Mesenchymal stem cell (in vitro differentiated cells and primary cell): ENCODE measurements at regions not wholly inside any gene's neighbourhood (a gene's known extent, or its start where the extent isn't known, plus 50 kb on each side); places are given as distances from the start of the nearest gene placed in this dataset.
"Not testable (repeated sequence)": the region's sequence is repeated elsewhere in the genome, so short reads cannot be mapped to it uniquely, and the experiment has no call there.

Source experiments
- DNase-seq: peaks from one replicate; pipeline ENCODE4 v3.0.0-alpha.2; 2013
- H2AFZ ChIP-seq: one replicate; pipeline ENCODE4 v1.6.1; 2013; ENCODE audit warnings: low read depth, mild to moderate bottlenecking, control low read depth, inconsistent platforms, low read length, moderate library complexity
- H2AK5ac ChIP-seq: 2 replicates; pipeline ENCODE4 v1.6.1; 2013; ENCODE audit warnings: low read length, moderate library complexity, mild to moderate bottlenecking, inconsistent platforms; ENCODE audit not compliant: severe bottlenecking
- H2BK120ac ChIP-seq: one replicate; pipeline ENCODE4 v1.6.1; 2013; ENCODE audit warnings: low read depth, mild to moderate bottlenecking, inconsistent platforms, low read length, moderate library complexity
- H2BK12ac ChIP-seq, 2 experiments: one replicate each; pipeline ENCODE4 v1.6.1; 2013; ENCODE audit warnings: inconsistent platforms in 2 of 2, low read length in 2 of 2, mild to moderate bottlenecking in 2 of 2, moderate library complexity in 2 of 2, control low read depth in 1 of 2
- H2BK15ac ChIP-seq: one replicate; pipeline ENCODE4 v1.6.1; 2013; ENCODE audit warnings: mild to moderate bottlenecking, low read depth, inconsistent platforms; ENCODE audit not compliant: poor library complexity, severe bottlenecking
- H2BK5ac ChIP-seq: 2 replicates; pipeline ENCODE4 v1.6.1; 2013; ENCODE audit warnings: low read depth, mild to moderate bottlenecking, low read length, control low read depth, inconsistent platforms; ENCODE audit not compliant: poor library complexity, severe bottlenecking
- H3K14ac ChIP-seq, 2 experiments: one replicate each; pipeline ENCODE4 v1.6.1; 2013; ENCODE audit warnings: inconsistent platforms in 2 of 2, low read length in 2 of 2, control low read depth in 1 of 2, mild to moderate bottlenecking in 1 of 2, moderate library complexity in 1 of 2
- H3K18ac ChIP-seq, 2 experiments: one replicate each; pipeline ENCODE4 v1.6.1; 2013; ENCODE audit warnings: inconsistent platforms in 2 of 2, low read length in 2 of 2, control low read depth in 1 of 2, low read depth in 1 of 2, mild to moderate bottlenecking in 1 of 2
- H3K23ac ChIP-seq, 2 experiments: one replicate each; pipeline ENCODE4 v1.6.1; 2013; ENCODE audit warnings: inconsistent platforms in 2 of 2, low read length in 2 of 2, mild to moderate bottlenecking in 2 of 2, moderate library complexity in 2 of 2, control low read depth in 1 of 2
- H3K27ac ChIP-seq: 2 replicates; pipeline ENCODE4 v1.5.1; 2013; ENCODE audit warnings: mild to moderate bottlenecking, moderate library complexity, low read length, control low read depth, inconsistent platforms; ENCODE audit not compliant: poor library complexity, severe bottlenecking
- H3K27me3 ChIP-seq, 2 experiments: 2 replicates each; pipeline versions ENCODE4 v1.6.1 to v1.7.0; 2013; ENCODE audit warnings: low read length in 2 of 2, mild to moderate bottlenecking in 2 of 2, moderate library complexity in 2 of 2, control low read depth in 1 of 2, inconsistent platforms in 1 of 2; ENCODE audit not compliant: control insufficient read depth in 1 of 2, insufficient read depth in 1 of 2
- H3K36me3 ChIP-seq, 2 experiments: 2 replicates each; pipeline versions ENCODE4 v1.6.1 to v1.7.0; 2013; ENCODE audit warnings: low read length in 2 of 2, control low read depth in 1 of 2, inconsistent platforms in 1 of 2, low read depth in 1 of 2, mild to moderate bottlenecking in 1 of 2; ENCODE audit not compliant: insufficient read depth in 2 of 2, control insufficient read depth in 1 of 2
- H3K4ac ChIP-seq, 2 experiments: one replicate each; pipeline ENCODE4 v1.6.1; 2013; ENCODE audit warnings: inconsistent platforms in 2 of 2, low read length in 2 of 2, mild to moderate bottlenecking in 2 of 2, moderate library complexity in 2 of 2, control low read depth in 1 of 2, low read depth in 1 of 2
- H3K4me1 ChIP-seq: 2 replicates; pipeline ENCODE4 v1.6.1; 2013; ENCODE audit warnings: low read depth, low read length, control low read depth; ENCODE audit not compliant: control insufficient read depth, insufficient read depth
- H3K4me2 ChIP-seq: 2 replicates; pipeline ENCODE4 v1.6.1; 2013; ENCODE audit warnings: low read length, mild to moderate bottlenecking, inconsistent platforms; ENCODE audit not compliant: poor library complexity, severe bottlenecking
- H3K4me3 ChIP-seq, 2 experiments: 2 replicates each; pipeline versions ENCODE4 v1.5.1 to v1.7.0; 2013; ENCODE audit warnings: low read length in 2 of 2, mild to moderate bottlenecking in 2 of 2, control low read depth in 1 of 2, low read depth in 1 of 2; ENCODE audit not compliant: insufficient read depth in 1 of 2
- H3K79me1 ChIP-seq: replicated peaks from 2 replicates; pipeline ENCODE4 v1.6.1; 2013; ENCODE audit warnings: mild to moderate bottlenecking, control low read depth, low read length, inconsistent platforms; ENCODE audit not compliant: poor library complexity, severe bottlenecking
- H3K9ac ChIP-seq: 2 replicates; pipeline ENCODE4 v1.7.0; 2013; ENCODE audit warnings: mild to moderate bottlenecking, low read length, moderate library complexity
- H3K9me3 ChIP-seq: 2 replicates; pipeline ENCODE4 v1.7.0; 2013; ENCODE audit warnings: mild to moderate bottlenecking, low read length; ENCODE audit not compliant: control insufficient read depth
- H4K8ac ChIP-seq: one replicate; pipeline ENCODE4 v1.6.1; 2013; ENCODE audit warnings: inconsistent platforms, mild to moderate bottlenecking, low read length, moderate library complexity
- H4K91ac ChIP-seq: one replicate; pipeline ENCODE4 v1.6.1; 2013; ENCODE audit warnings: mild to moderate bottlenecking, low read length, inconsistent platforms
- WGBS: methylation state at CpG from one replicate; pipeline ENCODE4 v1.1.7; 2013; ENCODE audit warnings: mixed read lengths; 5-methylcytosine and 5-hydroxymethylcytosine counted together

GRCh38 chr7:6992133-6992532 is 166.1 kb upstream of the CCZ1B start:
- H3K27ac ChIP-seq, H3K23ac ChIP-seq, H3K18ac ChIP-seq, H3K4me2 ChIP-seq, H4K91ac ChIP-seq, H2AK5ac ChIP-seq, H2BK120ac ChIP-seq, H3K9me3 ChIP-seq, H3K4ac ChIP-seq, H2BK5ac ChIP-seq, H3K14ac ChIP-seq, H3K4me3 ChIP-seq, H4K8ac ChIP-seq, H2BK12ac ChIP-seq, H3K36me3 ChIP-seq, H2AFZ ChIP-seq, H3K27me3 ChIP-seq, H3K9ac ChIP-seq, DNase-seq, H3K79me1 ChIP-seq, H3K4me1 ChIP-seq, H2BK15ac ChIP-seq: not testable (repeated sequence)
- WGBS, result 87% methylated on average over 11 of the region's 11 CpGs

GRCh38 chr7:6995026-6995425 is 169.0 kb upstream of the CCZ1B start:
- H3K4ac ChIP-seq, H3K23ac ChIP-seq, H2AK5ac ChIP-seq, H2BK120ac ChIP-seq, H3K4me2 ChIP-seq, H2BK12ac ChIP-seq, H3K4me1 ChIP-seq, H4K91ac ChIP-seq, H3K18ac ChIP-seq, H3K27ac ChIP-seq, H3K9ac ChIP-seq, H2BK15ac ChIP-seq, H2AFZ ChIP-seq, H3K14ac ChIP-seq, H3K79me1 ChIP-seq, H3K4me3 ChIP-seq, H4K8ac ChIP-seq, H3K9me3 ChIP-seq, H2BK5ac ChIP-seq, DNase-seq, H3K36me3 ChIP-seq, H3K27me3 ChIP-seq: not testable (repeated sequence)
- WGBS, result 88% methylated on average over 16 of the region's 16 CpGs

- not testable (repeated sequence) for H3K18ac ChIP-seq, H3K4ac ChIP-seq, H3K14ac ChIP-seq
Measured at GRCh38 chr7:6995493-6996289, 169.6 kb upstream of the CCZ1B start.

GRCh38 chr7:6999067-6999666 is 173.1 kb upstream of the CCZ1B start:
- WGBS, result 77% methylated on average over 4 of the region's 5 CpGs
- H2AFZ ChIP-seq, H2BK5ac ChIP-seq, H3K23ac ChIP-seq, H3K4me1 ChIP-seq, H3K27ac ChIP-seq, H4K8ac ChIP-seq, H3K14ac ChIP-seq, H2BK15ac ChIP-seq, H3K4me3 ChIP-seq, H3K79me1 ChIP-seq, H2BK120ac ChIP-seq, DNase-seq, H3K27me3 ChIP-seq, H3K4ac ChIP-seq, H2BK12ac ChIP-seq, H3K9ac ChIP-seq, H3K36me3 ChIP-seq, H2AK5ac ChIP-seq, H4K91ac ChIP-seq, H3K4me2 ChIP-seq, H3K18ac ChIP-seq: not testable (repeated sequence)
- peaks cover 13% of the 10 kb centered on the region for H3K9me3 ChIP-seq

More at GRCh38 chr7:6995493-6996289, 169.6 kb upstream of the CCZ1B start:
- H3K79me1 ChIP-seq, H2BK120ac ChIP-seq, H3K27ac ChIP-seq, H3K4me3 ChIP-seq, H3K9ac ChIP-seq, DNase-seq, H4K91ac ChIP-seq, H2AFZ ChIP-seq, H2BK15ac ChIP-seq, H2BK5ac ChIP-seq, H3K27me3 ChIP-seq, H4K8ac ChIP-seq, H2AK5ac ChIP-seq, H3K9me3 ChIP-seq, H3K23ac ChIP-seq, H3K4me2 ChIP-seq, H3K4me1 ChIP-seq, H2BK12ac ChIP-seq, H3K36me3 ChIP-seq: not testable (repeated sequence)
- WGBS, result 21% methylated on average over 5 of the region's 7 CpGs
